ENCODE measurements at regions not wholly inside any gene's neighbourhood (a gene's known extent, or its start where the extent isn't known, plus 50 kb on each side); places are given as distances from the start of the nearest gene placed in this dataset.

- intact Hi-C loops (cut with micrococcal nuclease), result no loop called here
- DNase-seq (ENCODE audit: unreplicated experiment), result no peak
- H3K27me3 Mint-ChIP-seq (ENCODE audit: insufficient read depth, unreplicated experiment), result no peaks in the 10 kb centered on the region
- POLR2A ChIA-PET, result no interaction called here
- no peak overlapping the region for H3K4me3 Mint-ChIP-seq (ENCODE audit: unreplicated experiment)
- H3K9me3 Mint-ChIP-seq (ENCODE audit: unreplicated experiment), result no peaks in the 10 kb centered on the region
- BruUV-seq (replicated peaks), result no TSS peak
- no peaks in the 10 kb centered on the region for H3K36me3 Mint-ChIP-seq (ENCODE audit: insufficient read depth, unreplicated experiment)
- no peak for TF ChIP-seq CTCF (IDR thresholded peaks at IDR 0.05; ENCODE audit: unreplicated experiment)
- H3K27ac Mint-ChIP-seq (ENCODE audit: low read depth, unreplicated experiment), result no peak overlapping the region
- CTCF ChIA-PET, result no interaction called here
- no peaks in the 10 kb centered on the region for H3K4me1 Mint-ChIP-seq (ENCODE audit: insufficient read depth, unreplicated experiment)
Measured at GRCh38 chr4:81738891-81739290, 267.2 kb upstream of the RASGEF1B start.

GRCh38 chr4:81737865-81738559, 266.3 kb upstream of the RASGEF1B start:
- H3K4me3 Mint-ChIP-seq (ENCODE audit: unreplicated experiment), result no peak overlapping the region
- no peaks in the 10 kb centered on the region for H3K27me3 Mint-ChIP-seq (ENCODE audit: insufficient read depth, unreplicated experiment)
- intact Hi-C loops (cut with micrococcal nuclease), result no loop called here
- H3K4me1 Mint-ChIP-seq (ENCODE audit: insufficient read depth, unreplicated experiment), result no peaks in the 10 kb centered on the region
- no peak for DNase-seq (ENCODE audit: unreplicated experiment)
- BruUV-seq (replicated peaks), result no TSS peak
- no peaks in the 10 kb centered on the region for H3K9me3 Mint-ChIP-seq (ENCODE audit: unreplicated experiment)
- no peak overlapping the region for H3K27ac Mint-ChIP-seq (ENCODE audit: low read depth, unreplicated experiment)
- no peaks in the 10 kb centered on the region for H3K36me3 Mint-ChIP-seq (ENCODE audit: insufficient read depth, unreplicated experiment)
- ChIA-PET CTCF (interaction anchor here (0.7 kb wide), 1 partner anchor 271 kb away, joined by 3 read pairs; no protein-coding TSS in a partner anchor), POLR2A (no interaction called here)
- no peak for TF ChIP-seq CTCF (IDR thresholded peaks at IDR 0.05; ENCODE audit: unreplicated experiment)

DNA sequence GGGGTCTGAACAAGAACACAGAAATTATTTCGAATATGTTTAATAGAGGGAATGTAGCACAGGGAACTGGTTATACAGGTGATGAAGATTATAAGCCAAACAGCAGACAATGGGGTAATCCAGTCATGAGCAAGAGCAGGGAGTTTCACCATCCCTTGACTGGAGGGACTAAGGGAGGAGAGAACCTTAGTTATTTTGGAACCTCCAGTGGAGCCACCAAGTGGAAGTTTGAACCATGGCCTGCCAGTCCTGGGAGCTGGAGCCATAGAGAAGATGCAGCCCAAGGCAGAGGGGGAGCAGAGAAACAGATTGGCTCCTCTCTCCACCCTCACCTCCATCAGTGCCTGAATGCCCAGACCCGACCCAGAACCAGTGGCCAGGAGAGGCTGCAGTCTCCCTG, 264.6 kb upstream of the RASGEF1B start:
- CTCF ChIA-PET, result no interaction called here
- intact Hi-C loops (cut with micrococcal nuclease), result no loop called here
- Mint-ChIP-seq H3K27me3 (ENCODE audit: insufficient read depth, unreplicated experiment) (no peaks in the 10 kb centered on the region), H3K27ac (ENCODE audit: low read depth, unreplicated experiment) (no peak overlapping the region), H3K9me3 (ENCODE audit: unreplicated experiment) (no peaks in the 10 kb centered on the region), H3K4me3 (ENCODE audit: unreplicated experiment) (no peak overlapping the region), H3K4me1 (ENCODE audit: insufficient read depth, unreplicated experiment) (no peaks in the 10 kb centered on the region), H3K36me3 (ENCODE audit: insufficient read depth, unreplicated experiment) (no peaks in the 10 kb centered on the region)
- DNase-seq (ENCODE audit: unreplicated experiment), result no peak
- BruUV-seq (replicated peaks), result no TSS peak
- TF ChIP-seq CTCF (IDR thresholded peaks at IDR 0.05; ENCODE audit: unreplicated experiment), result no peak
- POLR2A ChIA-PET, result no interaction called here

DNA sequence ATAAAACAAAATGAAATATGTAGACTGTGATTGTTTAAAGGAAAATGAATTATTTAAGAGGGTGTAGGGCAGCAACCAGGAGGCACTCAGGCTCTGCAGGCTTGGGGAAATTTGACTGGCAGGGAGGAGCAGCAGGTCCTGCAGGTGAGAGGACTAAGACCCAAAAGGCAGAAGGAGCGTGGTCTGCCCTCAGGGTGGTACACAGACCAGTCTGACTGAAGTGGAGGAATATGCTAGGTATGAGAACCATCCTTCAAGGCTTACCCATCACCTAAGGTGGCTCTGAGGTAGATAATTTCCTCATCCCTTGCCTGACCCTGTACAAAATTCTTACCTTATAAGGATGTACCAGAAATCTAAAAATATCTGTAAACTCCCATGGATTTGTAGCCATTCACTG, 261.3 kb upstream of the RASGEF1B start:
- Mint-ChIP-seq H3K36me3 (ENCODE audit: insufficient read depth, unreplicated experiment) (no peaks in the 10 kb centered on the region), H3K4me1 (ENCODE audit: insufficient read depth, unreplicated experiment) (no peaks in the 10 kb centered on the region), H3K27ac (ENCODE audit: low read depth, unreplicated experiment) (no peak overlapping the region), H3K9me3 (ENCODE audit: unreplicated experiment) (no peaks in the 10 kb centered on the region), H3K27me3 (ENCODE audit: insufficient read depth, unreplicated experiment) (no peaks in the 10 kb centered on the region), H3K4me3 (ENCODE audit: unreplicated experiment) (no peak overlapping the region)
- intact Hi-C loops (cut with micrococcal nuclease), result no loop called here
- no peak for DNase-seq (ENCODE audit: unreplicated experiment)
- TF ChIP-seq CTCF (IDR thresholded peaks at IDR 0.05; ENCODE audit: unreplicated experiment), result no peak
- POLR2A ChIA-PET, result no interaction called here
- CTCF ChIA-PET, result interaction anchor here (0.5 kb wide), 1 partner anchor 263 kb away, joined by 3 read pairs; no protein-coding TSS in a partner anchor
- BruUV-seq (replicated peaks), result no TSS peak
